H9 (cell line): ENCODE measurements at regions not wholly inside any gene's neighbourhood (a gene's known extent, or its start where the extent isn't known, plus 50 kb on each side); places are given as distances from the start of the nearest gene placed in this dataset.

Experiments used
- DNase-seq: peaks from one replicate; pipeline ENCODE4 v3.0.0-alpha.2; 2017
- H2AFZ ChIP-seq: one replicate; pipeline ENCODE4 v1.6.1; 2013; ENCODE audit warnings: mild to moderate bottlenecking, low read length, control low read depth, moderate library complexity
- H2AK5ac ChIP-seq: 2 replicates; pipeline ENCODE4 v1.6.1; 2013; ENCODE audit warnings: low read length, control low read depth, mixed read lengths; ENCODE audit not compliant: insufficient read length
- H2BK120ac ChIP-seq: one replicate; pipeline ENCODE4 v1.6.1; 2013; ENCODE audit warnings: low read depth, mild to moderate bottlenecking, low read length, control low read depth, inconsistent platforms; ENCODE audit not compliant: poor library complexity, severe bottlenecking
- H2BK12ac ChIP-seq: 2 replicates; pipeline ENCODE4 v1.6.1; 2013; ENCODE audit warnings: low read length, control low read depth, mixed read lengths, low read depth; ENCODE audit not compliant: insufficient read length
- H2BK15ac ChIP-seq: 2 replicates; pipeline ENCODE4 v1.6.1; 2013; ENCODE audit warnings: low read depth, low read length, control low read depth
- H2BK20ac ChIP-seq: one replicate; pipeline ENCODE4 v1.6.1; 2013; ENCODE audit warnings: low read depth, mild to moderate bottlenecking, low read length, control low read depth, inconsistent platforms; ENCODE audit not compliant: poor library complexity, severe bottlenecking
- H2BK5ac ChIP-seq: 2 replicates; pipeline ENCODE4 v1.6.1; 2013; ENCODE audit warnings: low read length, control low read depth, mixed read lengths; ENCODE audit not compliant: insufficient read length
- H3K14ac ChIP-seq: 2 replicates; pipeline ENCODE4 v1.6.1; 2013; ENCODE audit warnings: low read length, control low read depth; ENCODE audit not compliant: insufficient read depth
- H3K18ac ChIP-seq: 2 replicates; pipeline ENCODE4 v1.6.1; 2013; ENCODE audit warnings: low read depth, mild to moderate bottlenecking, mixed read lengths, low read length, control low read depth; ENCODE audit not compliant: insufficient read length
- H3K23ac ChIP-seq: 2 replicates; pipeline ENCODE4 v1.6.1; 2013; ENCODE audit warnings: low read length, control low read depth, mixed read lengths, low read depth; ENCODE audit not compliant: insufficient read length
- H3K23me2 ChIP-seq: 2 replicates; pipeline ENCODE4 v1.6.1; 2013; ENCODE audit warnings: low read depth, mild to moderate bottlenecking, mixed read lengths, low read length, control low read depth; ENCODE audit not compliant: insufficient read length, poor library complexity, severe bottlenecking
- H3K27ac ChIP-seq: 2 replicates; pipeline ENCODE4 v1.5.1; 2013; ENCODE audit warnings: low read length, control low read depth, mixed read lengths, low read depth; ENCODE audit not compliant: insufficient read length
- H3K27me3 ChIP-seq: 2 replicates; pipeline ENCODE4 v1.6.1; 2013; ENCODE audit warnings: low read length, control low read depth, inconsistent platforms; ENCODE audit not compliant: insufficient read depth
- H3K4ac ChIP-seq: 2 replicates; pipeline ENCODE4 v1.6.1; 2013; ENCODE audit warnings: low read depth, mild to moderate bottlenecking, control low read depth, inconsistent platforms, low read length, moderate library complexity
- H3K4me1 ChIP-seq: 2 replicates; pipeline ENCODE4 v1.6.1; 2013; ENCODE audit warnings: low read length, control low read depth, inconsistent platforms; ENCODE audit not compliant: insufficient read depth
- H3K4me2 ChIP-seq: 2 replicates; pipeline ENCODE4 v1.6.1; 2013; ENCODE audit warnings: low read length, control low read depth, mixed read lengths; ENCODE audit not compliant: insufficient read length, insufficient read depth
- H3K56ac ChIP-seq: 2 replicates; pipeline ENCODE4 v1.6.1; 2013; ENCODE audit warnings: low read depth, mild to moderate bottlenecking, mixed read lengths, low read length, control low read depth; ENCODE audit not compliant: insufficient read length
- H3K79me1 ChIP-seq: 2 replicates; pipeline ENCODE4 v1.6.1; 2013; ENCODE audit warnings: low read depth, mild to moderate bottlenecking, moderate library complexity, low read length, control low read depth, inconsistent platforms; ENCODE audit not compliant: insufficient read depth, poor library complexity, severe bottlenecking
- H3K79me2 ChIP-seq: 2 replicates; pipeline ENCODE4 v1.6.1; 2013; ENCODE audit warnings: low read length, control low read depth, inconsistent platforms; ENCODE audit not compliant: insufficient read depth
- H3K9ac ChIP-seq: 2 replicates; pipeline ENCODE4 v1.6.1; 2013; ENCODE audit warnings: low read length, control low read depth, mixed read lengths; ENCODE audit not compliant: insufficient read length; ENCODE audit errors: extremely low read depth
- H3K9me3 ChIP-seq: one replicate; pipeline ENCODE4 v1.6.1; 2013; ENCODE audit warnings: low read depth, low read length, inconsistent platforms; ENCODE audit not compliant: control insufficient read depth
- H3T11ph ChIP-seq: one replicate; pipeline ENCODE4 v1.6.1; 2013; ENCODE audit warnings: mild to moderate bottlenecking, low read length, control low read depth, inconsistent platforms
- H4K20me1 ChIP-seq: one replicate; pipeline ENCODE4 v1.6.1; 2013; ENCODE audit not compliant: control insufficient read depth, insufficient read length, insufficient read depth
- H4K5ac ChIP-seq: 2 replicates; pipeline ENCODE4 v1.6.1; 2013; ENCODE audit warnings: low read depth, mild to moderate bottlenecking, mixed read lengths, low read length, control low read depth; ENCODE audit not compliant: insufficient read length
- H4K8ac ChIP-seq: replicated peaks from 2 replicates; pipeline ENCODE4 v1.6.1; 2013; ENCODE audit warnings: low read length, control low read depth, mixed read lengths, low read depth; ENCODE audit not compliant: insufficient read length
- H4K91ac ChIP-seq: 2 replicates; pipeline ENCODE4 v1.6.1; 2013; ENCODE audit warnings: low read depth, mild to moderate bottlenecking, moderate library complexity, mixed read lengths, low read length, control low read depth; ENCODE audit not compliant: insufficient read length
- H3K27ac Mint-ChIP-seq, 3 experiments: 2 replicates in 2 of 3; 3 replicates in 1 of 3; pipeline ENCODE4 v1.8.0; 2020 to 2021; ENCODE audit warnings: mixed read lengths in 3 of 3, mild to moderate bottlenecking in 1 of 3, moderate library complexity in 1 of 3
- H3K27me3 Mint-ChIP-seq: 2 replicates; pipeline ENCODE4 v1.8.0; 2021; ENCODE audit warnings: low read depth, mild to moderate bottlenecking, moderate library complexity, mixed read lengths
- H3K36me3 Mint-ChIP-seq, 3 experiments: 2 replicates in 2 of 3; 3 replicates in 1 of 3; pipeline ENCODE4 v1.8.0; 2020 to 2021; ENCODE audit warnings: low read depth in 3 of 3, mixed read lengths in 3 of 3; ENCODE audit not compliant: insufficient read depth in 1 of 3
- H3K4me1 Mint-ChIP-seq, 2 experiments: 2 replicates each; pipeline ENCODE4 v1.8.0; 2020; ENCODE audit warnings: mixed read lengths in 2 of 2
- H3K4me3 Mint-ChIP-seq, 2 experiments: 2 replicates in 1 of 2; 3 replicates in 1 of 2; pipeline ENCODE4 v1.8.0; 2020 to 2021; ENCODE audit warnings: mild to moderate bottlenecking in 2 of 2, mixed read lengths in 2 of 2, moderate library complexity in 1 of 2
- H3K9me3 Mint-ChIP-seq, 2 experiments: 2 replicates in 1 of 2; 3 replicates in 1 of 2; pipeline ENCODE4 v1.8.0; 2020; ENCODE audit warnings: mild to moderate bottlenecking in 2 of 2, mixed read lengths in 2 of 2, moderate library complexity in 1 of 2
- WGBS: extraction: QIAGEN DNeasy Blood & Tissue Kit; methylation state at CpG from one replicate; pipeline ENCODE4 v1.1.7; 2013; ENCODE audit warnings: missing lambda C conversion rate, low lambda C conversion rate, mixed read lengths; ENCODE audit not compliant: insufficient read length; ENCODE audit errors: extremely low coverage; 5-methylcytosine and 5-hydroxymethylcytosine counted together
- TF ChIP-seq, protein P1 (sequence below): fragments of 200-600 bp; sonication (generic); conservative IDR thresholded peaks from 3 replicates; pipeline ENCODE4 v1.8.0; 2021; ENCODE audit warnings: antibody characterized with exemption, mild to moderate bottlenecking

DNA sequence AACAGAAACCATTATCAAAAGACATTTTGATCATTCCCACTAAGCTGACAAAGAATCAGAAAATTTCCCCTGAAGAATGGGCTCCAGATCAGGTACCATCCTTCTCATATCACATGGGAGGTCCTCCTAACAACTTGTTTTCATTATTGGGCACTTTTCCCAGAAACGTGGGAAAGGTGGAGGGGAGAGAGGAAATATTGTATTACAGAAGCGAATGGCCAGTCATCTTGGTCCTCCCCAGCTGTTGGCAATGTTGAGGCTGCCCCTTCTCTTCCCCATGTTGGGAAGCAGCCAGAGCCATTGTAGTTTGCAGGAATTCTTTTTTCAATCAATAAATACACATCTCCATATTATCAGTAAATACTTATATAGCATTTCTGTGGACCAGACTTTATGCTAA, 126.2 kb upstream of the ZNF608 start:
- H3K79me1 ChIP-seq = no peaks in the 10 kb centered on the region
- no peak overlapping the region for H3K27ac ChIP-seq
- H3K56ac ChIP-seq = no peak overlapping the region
- peaks cover 35 to 48% of the 10 kb centered on the region in 2 experiments for H3K4me1 Mint-ChIP-seq
- H2BK120ac ChIP-seq = no peak overlapping the region
- H3K4me3 Mint-ChIP-seq = no peak overlapping the region
- H3K4me2 ChIP-seq = no peak overlapping the region
- H4K5ac ChIP-seq = no peak overlapping the region
- no peaks in the 10 kb centered on the region for H3K79me2 ChIP-seq
- H3K27me3 Mint-ChIP-seq = no peaks in the 10 kb centered on the region
- no peak overlapping the region for H3K4ac ChIP-seq
- no peak for DNase-seq
- H3K9me3 Mint-ChIP-seq = peaks cover 7 to 13% of the 10 kb centered on the region in 2 experiments; a peak in 4 of 5 replicates
- H2BK20ac ChIP-seq = no peak overlapping the region
- H3K23ac ChIP-seq = no peak overlapping the region
- no peak overlapping the region for H4K91ac ChIP-seq
- no CpG with 5 or more reads among the region's 2 CpGs for WGBS
- H2BK15ac ChIP-seq = no peak overlapping the region
- no peaks in the 10 kb centered on the region for H3K23me2 ChIP-seq
- H3K18ac ChIP-seq = no peak overlapping the region
- H2BK12ac ChIP-seq = no peak overlapping the region
- no peaks in the 10 kb centered on the region for H3K4me1 ChIP-seq
- no peak overlapping the region for H2AFZ ChIP-seq
- H3K9me3 ChIP-seq = no peaks in the 10 kb centered on the region
- H3K36me3 Mint-ChIP-seq = peaks cover 0 to 14% (median 3%) of the 10 kb centered on the region in 3 experiments; a peak in 4 of 7 replicates
- no peak overlapping the region for H2AK5ac ChIP-seq
- no peak overlapping the region for H3K9ac ChIP-seq
- TF ChIP-seq, protein P1, sequence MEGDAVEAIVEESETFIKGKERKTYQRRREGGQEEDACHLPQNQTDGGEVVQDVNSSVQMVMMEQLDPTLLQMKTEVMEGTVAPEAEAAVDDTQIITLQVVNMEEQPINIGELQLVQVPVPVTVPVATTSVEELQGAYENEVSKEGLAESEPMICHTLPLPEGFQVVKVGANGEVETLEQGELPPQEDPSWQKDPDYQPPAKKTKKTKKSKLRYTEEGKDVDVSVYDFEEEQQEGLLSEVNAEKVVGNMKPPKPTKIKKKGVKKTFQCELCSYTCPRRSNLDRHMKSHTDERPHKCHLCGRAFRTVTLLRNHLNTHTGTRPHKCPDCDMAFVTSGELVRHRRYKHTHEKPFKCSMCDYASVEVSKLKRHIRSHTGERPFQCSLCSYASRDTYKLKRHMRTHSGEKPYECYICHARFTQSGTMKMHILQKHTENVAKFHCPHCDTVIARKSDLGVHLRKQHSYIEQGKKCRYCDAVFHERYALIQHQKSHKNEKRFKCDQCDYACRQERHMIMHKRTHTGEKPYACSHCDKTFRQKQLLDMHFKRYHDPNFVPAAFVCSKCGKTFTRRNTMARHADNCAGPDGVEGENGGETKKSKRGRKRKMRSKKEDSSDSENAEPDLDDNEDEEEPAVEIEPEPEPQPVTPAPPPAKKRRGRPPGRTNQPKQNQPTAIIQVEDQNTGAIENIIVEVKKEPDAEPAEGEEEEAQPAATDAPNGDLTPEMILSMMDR = no peak
- no peak overlapping the region for H3T11ph ChIP-seq
- no peak overlapping the region for H4K8ac ChIP-seq
- no peak overlapping the region for H2BK5ac ChIP-seq
- H3K27ac Mint-ChIP-seq = no peak overlapping the region
- no peaks in the 10 kb centered on the region for H4K20me1 ChIP-seq
- no peaks in the 10 kb centered on the region for H3K27me3 ChIP-seq
- no peak overlapping the region for H3K14ac ChIP-seq
